ENCODE measurements at regions not wholly inside any gene's neighbourhood (a gene's known extent, or its start where the extent isn't known, plus 50 kb on each side); places are given as distances from the start of the nearest gene placed in this dataset.

DNA sequence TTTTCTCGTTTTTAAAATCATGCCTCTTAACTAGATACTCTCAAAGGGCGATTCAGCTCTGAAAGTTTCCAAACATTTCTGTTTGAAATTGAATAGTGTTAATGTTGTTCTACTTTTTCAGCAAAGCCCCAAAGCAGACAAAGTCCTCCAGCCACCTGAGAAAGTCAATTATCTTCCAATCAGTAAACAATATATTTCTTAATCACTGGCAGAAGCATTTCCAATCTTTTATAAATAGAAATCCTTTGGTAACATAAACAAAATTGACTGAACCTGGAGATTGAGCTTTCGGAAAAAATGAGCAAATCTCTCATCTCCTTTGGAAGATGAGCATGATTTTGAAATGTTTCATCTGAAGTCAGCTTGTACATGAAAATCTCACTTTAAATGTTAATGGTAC, 84.4 kb upstream of the FIBIN start:
- TF ChIP-seq POLR2A (IDR thresholded peaks at IDR 0.05): no peak
- no peak for TF ChIP-seq POLR2AphosphoS5 (IDR thresholded peaks at IDR 0.05)
